Esophagus muscularis mucosa (tissue), 4 donors: ENCODE measurements at regions not wholly inside any gene's neighbourhood (a gene's known extent, or its start where the extent isn't known, plus 50 kb on each side); places are given as distances from the start of the nearest gene placed in this dataset.

Experiments
- DNase-seq: peaks from one replicate; pipeline ENCODE4 v3.0.0-alpha.2; 2017; ENCODE audit errors: extremely low spot score
- H3K27ac ChIP-seq, 4 donors: fragments of 200-600 bp; sonication (generic); replicated peaks in 1 of 4; 1 replicate in 3 of 4; 2 replicates in 1 of 4; pipeline ENCODE4 v1.5.1; 2016 to 2019; ENCODE audit warnings: mild to moderate bottlenecking in 1 of 4
- H3K27me3 ChIP-seq, 4 donors: fragments of 200-600 bp; sonication (generic); one replicate each; pipeline versions ENCODE4 v1.5.1 to v1.6.0; 2016 to 2019
- H3K36me3 ChIP-seq, 4 donors: fragments of 200-600 bp; sonication (generic); one replicate each; pipeline ENCODE4 v1.5.1; 2016 to 2019
- H3K4me1 ChIP-seq, 4 donors: fragments of 200-600 bp; sonication (generic); one replicate each; pipeline ENCODE4 v1.5.1; 2016 to 2019
- H3K4me3 ChIP-seq, 4 donors: fragments of 200-600 bp; sonication (generic); 1 replicate in 2 of 4; 2 replicates in 2 of 4; pipeline ENCODE4 v1.5.1; 2016 to 2019; ENCODE audit warnings: mild to moderate bottlenecking in 4 of 4, moderate library complexity in 1 of 4
- H3K9me3 ChIP-seq, 4 donors: fragments of 200-600 bp; sonication (generic); 1 replicate in 3 of 4; 2 replicates in 1 of 4; pipeline ENCODE4 v1.5.1; 2016 to 2019
- EP300 ChIP-seq: sonication (generic); formaldehyde crosslinking; IDR thresholded peaks from one replicate; pipeline ENCODE4 v1.6.1; 2017; ENCODE audit warnings: antibody characterized with exemption
- POLR2A ChIP-seq: fragments of 450-650 bp; IDR thresholded peaks from one replicate; pipeline ENCODE4 v1.6.1; 2017; ENCODE audit warnings: antibody characterized with exemption, moderate library complexity, mild to moderate bottlenecking, low read depth
- POLR2AphosphoS5 ChIP-seq, 2 donors: sonication (generic); formaldehyde crosslinking; IDR thresholded peaks; one replicate each; pipeline ENCODE4 v1.6.1; 2017; ENCODE audit warnings: antibody characterized with exemption in 2 of 2
- WGBS: methylation state at CpG from one replicate; pipeline ENCODE4 v1.1.5; 2018; 5-methylcytosine and 5-hydroxymethylcytosine counted together
- intact Hi-C: fragments of 100-400 bp; cut with DNase I; formaldehyde crosslinking; loops from one replicate; pipeline ENCODE4 v1.15.1; 2023
- TF ChIP-seq, protein P1 (sequence below), 3 experiments: fragments of 200-600 bp in 2 of 3; fragments of 450-650 bp in 1 of 3; sonication (generic) in 2 of 3; IDR thresholded peaks; one replicate each; pipeline ENCODE4 v1.5.1; 2017 to 2019; ENCODE audit warnings: antibody characterized with exemption in 3 of 3, mild to moderate bottlenecking in 2 of 3, moderate library complexity in 1 of 3

DNA sequence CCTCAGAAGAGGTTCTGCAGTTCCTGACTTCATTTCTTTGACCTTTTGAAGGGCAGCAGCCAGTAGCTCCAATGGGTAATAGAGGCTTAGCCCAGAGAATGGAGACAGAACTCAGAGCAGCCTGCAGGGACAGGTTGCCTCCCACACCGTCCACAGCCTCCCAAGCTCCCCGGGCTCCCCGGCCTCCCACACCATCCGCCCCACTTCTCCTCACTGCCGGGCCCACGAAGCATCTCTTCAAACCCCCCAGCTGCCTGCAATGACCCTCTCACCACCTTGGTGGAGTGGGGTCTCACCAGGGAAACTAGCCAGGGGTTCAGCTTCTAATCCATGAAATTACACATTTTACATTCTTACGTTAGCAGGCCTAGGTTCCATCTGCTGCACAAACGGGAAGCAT is 652.0 kb upstream of the SALL3 start:
- Histone ChIP-seq H3K4me3 (no peak overlapping the region), H3K36me3 (no peaks in the 10 kb centered on the region), H3K27me3 (no peaks in the 10 kb centered on the region), H3K27ac (no peak overlapping the region), H3K9me3 (no peaks in the 10 kb centered on the region), H3K4me1 (no peaks in the 10 kb centered on the region)
- DNase-seq: no peak
- 86% methylated on average over 8 of the region's 8 CpGs for WGBS
- intact Hi-C loops: no loop called here
- TF ChIP-seq EP300 (no peak), POLR2A (no peak), POLR2AphosphoS5 (IDR thresholded peaks at IDR 0.05) (no peak)
- TF ChIP-seq, protein P1, sequence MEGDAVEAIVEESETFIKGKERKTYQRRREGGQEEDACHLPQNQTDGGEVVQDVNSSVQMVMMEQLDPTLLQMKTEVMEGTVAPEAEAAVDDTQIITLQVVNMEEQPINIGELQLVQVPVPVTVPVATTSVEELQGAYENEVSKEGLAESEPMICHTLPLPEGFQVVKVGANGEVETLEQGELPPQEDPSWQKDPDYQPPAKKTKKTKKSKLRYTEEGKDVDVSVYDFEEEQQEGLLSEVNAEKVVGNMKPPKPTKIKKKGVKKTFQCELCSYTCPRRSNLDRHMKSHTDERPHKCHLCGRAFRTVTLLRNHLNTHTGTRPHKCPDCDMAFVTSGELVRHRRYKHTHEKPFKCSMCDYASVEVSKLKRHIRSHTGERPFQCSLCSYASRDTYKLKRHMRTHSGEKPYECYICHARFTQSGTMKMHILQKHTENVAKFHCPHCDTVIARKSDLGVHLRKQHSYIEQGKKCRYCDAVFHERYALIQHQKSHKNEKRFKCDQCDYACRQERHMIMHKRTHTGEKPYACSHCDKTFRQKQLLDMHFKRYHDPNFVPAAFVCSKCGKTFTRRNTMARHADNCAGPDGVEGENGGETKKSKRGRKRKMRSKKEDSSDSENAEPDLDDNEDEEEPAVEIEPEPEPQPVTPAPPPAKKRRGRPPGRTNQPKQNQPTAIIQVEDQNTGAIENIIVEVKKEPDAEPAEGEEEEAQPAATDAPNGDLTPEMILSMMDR (IDR thresholded peaks at IDR 0.05): no peak

- WGBS: 80% methylated on average over 10 of the region's 10 CpGs
- H3K4me3 ChIP-seq: no peak overlapping the region
- TF ChIP-seq EP300: no peak
- TF ChIP-seq POLR2A: no peak
- TF ChIP-seq POLR2AphosphoS5 (IDR thresholded peaks at IDR 0.05): no peak
- no peak for DNase-seq
- no peak overlapping the region for H3K27ac ChIP-seq
- no peaks in the 10 kb centered on the region for H3K36me3 ChIP-seq
- intact Hi-C loops: no loop called here
- no peaks in the 10 kb centered on the region for H3K27me3 ChIP-seq
- H3K4me1 ChIP-seq: no peaks in the 10 kb centered on the region
- H3K9me3 ChIP-seq: no peaks in the 10 kb centered on the region
Measured at GRCh38 chr18:78330766-78331165, 648.9 kb upstream of the SALL3 start.

DNA sequence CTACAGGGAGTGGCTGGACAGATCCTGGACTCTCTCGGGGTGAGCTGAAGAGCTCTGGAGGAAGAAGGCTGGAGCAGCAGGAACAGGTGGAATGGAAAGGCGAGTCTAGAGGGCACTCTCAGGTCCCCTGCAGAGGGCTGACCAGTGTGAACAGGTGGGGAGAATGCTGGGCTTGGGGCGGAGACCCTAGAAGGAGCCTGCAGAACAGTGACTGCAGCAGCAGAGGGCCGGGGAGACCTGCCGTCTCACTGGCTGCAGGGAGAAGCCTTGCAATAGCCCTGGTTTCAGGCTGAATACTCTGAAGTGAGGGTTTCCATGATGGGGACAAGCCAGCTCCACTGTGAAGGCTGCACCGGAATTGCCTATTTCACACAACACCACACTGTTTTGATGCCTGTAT is 626.7 kb upstream of the SALL3 start:
- Histone ChIP-seq H3K9me3 (peaks cover 0 to 1% (median 0%) of the 10 kb centered on the region in 4 donors), H3K27ac (no peak overlapping the region), H3K36me3 (no peaks in the 10 kb centered on the region), H3K27me3 (peaks cover 0 to 7% (median 0%) of the 10 kb centered on the region in 4 donors), H3K4me1 (no peaks in the 10 kb centered on the region), H3K4me3 (no peak overlapping the region)
- TF ChIP-seq POLR2A (no peak), EP300 (no peak), POLR2AphosphoS5 (IDR thresholded peaks at IDR 0.05) (no peak)
- TF ChIP-seq, protein P1 (IDR thresholded peaks at IDR 0.05): no peak
- WGBS: 73% methylated on average over 6 of the region's 6 CpGs
- intact Hi-C loops: no loop called here
- DNase-seq: no peak

- Histone ChIP-seq H3K27me3 (peaks cover 0 to 7% (median 0%) of the 10 kb centered on the region in 4 donors), H3K9me3 (peaks cover 0 to 8% (median 4%) of the 10 kb centered on the region in 4 donors), H3K27ac (no peak overlapping the region), H3K36me3 (no peaks in the 10 kb centered on the region), H3K4me1 (no peaks in the 10 kb centered on the region), H3K4me3 (no peak overlapping the region)
- TF ChIP-seq EP300 (no peak), POLR2AphosphoS5 (IDR thresholded peaks at IDR 0.05) (no peak), POLR2A (no peak)
- TF ChIP-seq, protein P1 (IDR thresholded peaks at IDR 0.05): no peak
- DNase-seq: no peak
- intact Hi-C loops: no loop called here
- 91% methylated on average over 12 of the region's 15 CpGs for WGBS
Measured at GRCh38 chr18:78362198-78362597, 617.4 kb upstream of the SALL3 start.

- Histone ChIP-seq H3K27me3 (peaks cover 0 to 7% (median 0%) of the 10 kb centered on the region in 4 donors), H3K4me3 (no peak overlapping the region), H3K4me1 (no peaks in the 10 kb centered on the region), H3K27ac (no peak overlapping the region), H3K36me3 (no peaks in the 10 kb centered on the region), H3K9me3 (peaks cover 0 to 5% (median 0%) of the 10 kb centered on the region in 4 donors)
- DNase-seq: no peak
- WGBS: 90% methylated on average over 31 of the region's 44 CpGs
- intact Hi-C loops: no loop called here
- TF ChIP-seq POLR2AphosphoS5 (IDR thresholded peaks at IDR 0.05) (no peak), EP300 (no peak), POLR2A (no peak)
- TF ChIP-seq, protein P1 (IDR thresholded peaks at IDR 0.05): no peak
Measured at GRCh38 chr18:78363556-78364387, 615.8 kb upstream of the SALL3 start.
